Smooth muscle cell (in vitro differentiated cells): ENCODE measurements at regions not wholly inside any gene's neighbourhood (a gene's known extent, or its start where the extent isn't known, plus 50 kb on each side); places are given as distances from the start of the nearest gene placed in this dataset.

Experiments
- DNase-seq: peaks from one replicate; lab custom pipeline; 2025; ENCODE audit not compliant: unreplicated experiment; lab: John Stamatoyannopoulos, UW
- H2AFZ ChIP-seq: fragments of 200-600 bp; sonication (generic); 2 replicates; pipeline ENCODE4 v1.6.0; 2016; ENCODE audit warnings: antibody characterized with exemption, low read depth, mild to moderate bottlenecking
- H3F3A ChIP-seq: fragments of 200-600 bp; sonication (generic); 2 replicates; pipeline ENCODE4 v1.6.0; 2017; ENCODE audit warnings: antibody characterized with exemption, low read depth
- H3K27ac ChIP-seq: fragments of 200-600 bp; sonication (generic); 2 replicates; pipeline ENCODE4 v1.5.1; 2016; ENCODE audit warnings: low read depth, mild to moderate bottlenecking
- H3K27me3 ChIP-seq: fragments of 200-600 bp; sonication (generic); 2 replicates; pipeline ENCODE4 v1.6.1; 2016; ENCODE audit warnings: low read depth, mild to moderate bottlenecking
- H3K36me3 ChIP-seq: fragments of 200-600 bp; sonication (generic); 2 replicates; pipeline ENCODE4 v1.5.1; 2016; ENCODE audit warnings: low read depth
- H3K4me1 ChIP-seq: fragments of 200-600 bp; sonication (generic); 2 replicates; pipeline ENCODE4 v1.5.1; 2016; ENCODE audit warnings: low read depth
- H3K4me2 ChIP-seq: fragments of 200-600 bp; sonication (generic); 2 replicates; pipeline ENCODE4 v1.6.0; 2016; ENCODE audit warnings: mild to moderate bottlenecking
- H3K4me3 ChIP-seq: fragments of 200-600 bp; sonication (generic); 2 replicates; pipeline ENCODE4 v1.5.1; 2016; ENCODE audit warnings: mild to moderate bottlenecking
- H3K79me2 ChIP-seq: fragments of 200-600 bp; sonication (generic); 2 replicates; pipeline ENCODE4 v1.6.0; 2016; ENCODE audit warnings: low read depth, mild to moderate bottlenecking
- H3K9ac ChIP-seq: fragments of 200-600 bp; sonication (generic); 2 replicates; pipeline ENCODE4 v1.6.0; 2016; ENCODE audit warnings: low read depth
- H3K9me3 ChIP-seq: fragments of 200-600 bp; sonication (generic); replicated peaks from 2 replicates; pipeline ENCODE4 v1.5.1; 2016; ENCODE audit warnings: low read depth
- H4K20me1 ChIP-seq: fragments of 200-600 bp; sonication (generic); 2 replicates; pipeline ENCODE4 v1.6.0; 2016; ENCODE audit warnings: low read depth
- WGBS: methylation state at CpG from one replicate; pipeline ENCODE4 v1.1.7; 2016; ENCODE audit warnings: low lambda C conversion rate; 5-methylcytosine and 5-hydroxymethylcytosine counted together
- TF ChIP-seq, protein P1 (sequence below): fragments of 200-600 bp; sonication (generic); IDR thresholded peaks from 2 replicates; pipeline ENCODE4 v1.5.1; 2017; ENCODE audit warnings: borderline replicate concordance, mild to moderate bottlenecking, antibody characterized with exemption; ENCODE audit not compliant: insufficient read depth, poor library complexity, severe bottlenecking

GRCh38 chr10:61320257-61320587 lies 133.0 kb downstream of the TMEM26 start:
- Histone ChIP-seq H3K36me3 (no peaks in the 10 kb centered on the region), H3K9ac (no peak overlapping the region), H4K20me1 (no peaks in the 10 kb centered on the region), H3K4me3 (no peak overlapping the region), H2AFZ (no peak overlapping the region), H3F3A (no peaks in the 10 kb centered on the region), H3K9me3 (no peaks in the 10 kb centered on the region), H3K27ac (no peak overlapping the region), H3K79me2 (no peaks in the 10 kb centered on the region), H3K4me1 (no peaks in the 10 kb centered on the region), H3K27me3 (peaks cover 9% of the 10 kb centered on the region), H3K4me2 (no peak overlapping the region)
- WGBS, result 97% methylated on average over 5 of the region's 5 CpGs
- DNase-seq, result no peak
- TF ChIP-seq, protein P1, sequence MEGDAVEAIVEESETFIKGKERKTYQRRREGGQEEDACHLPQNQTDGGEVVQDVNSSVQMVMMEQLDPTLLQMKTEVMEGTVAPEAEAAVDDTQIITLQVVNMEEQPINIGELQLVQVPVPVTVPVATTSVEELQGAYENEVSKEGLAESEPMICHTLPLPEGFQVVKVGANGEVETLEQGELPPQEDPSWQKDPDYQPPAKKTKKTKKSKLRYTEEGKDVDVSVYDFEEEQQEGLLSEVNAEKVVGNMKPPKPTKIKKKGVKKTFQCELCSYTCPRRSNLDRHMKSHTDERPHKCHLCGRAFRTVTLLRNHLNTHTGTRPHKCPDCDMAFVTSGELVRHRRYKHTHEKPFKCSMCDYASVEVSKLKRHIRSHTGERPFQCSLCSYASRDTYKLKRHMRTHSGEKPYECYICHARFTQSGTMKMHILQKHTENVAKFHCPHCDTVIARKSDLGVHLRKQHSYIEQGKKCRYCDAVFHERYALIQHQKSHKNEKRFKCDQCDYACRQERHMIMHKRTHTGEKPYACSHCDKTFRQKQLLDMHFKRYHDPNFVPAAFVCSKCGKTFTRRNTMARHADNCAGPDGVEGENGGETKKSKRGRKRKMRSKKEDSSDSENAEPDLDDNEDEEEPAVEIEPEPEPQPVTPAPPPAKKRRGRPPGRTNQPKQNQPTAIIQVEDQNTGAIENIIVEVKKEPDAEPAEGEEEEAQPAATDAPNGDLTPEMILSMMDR, result no peak

- DNase-seq, result no peak
- Histone ChIP-seq H3F3A (no peaks in the 10 kb centered on the region), H3K9ac (no peak overlapping the region), H2AFZ (no peak overlapping the region), H3K4me1 (no peaks in the 10 kb centered on the region), H3K36me3 (no peaks in the 10 kb centered on the region), H3K79me2 (no peaks in the 10 kb centered on the region), H3K4me3 (no peak overlapping the region), H4K20me1 (no peaks in the 10 kb centered on the region), H3K4me2 (no peak overlapping the region), H3K27me3 (peaks cover 7% of the 10 kb centered on the region), H3K9me3 (no peaks in the 10 kb centered on the region), H3K27ac (no peak overlapping the region)
- TF ChIP-seq, protein P1, result no peak
- WGBS, result 71% methylated on average over 5 of the region's 5 CpGs
These were observed 133.6 kb downstream of the TMEM26 start for GRCh38 chr10:61319386-61320256.

DNA sequence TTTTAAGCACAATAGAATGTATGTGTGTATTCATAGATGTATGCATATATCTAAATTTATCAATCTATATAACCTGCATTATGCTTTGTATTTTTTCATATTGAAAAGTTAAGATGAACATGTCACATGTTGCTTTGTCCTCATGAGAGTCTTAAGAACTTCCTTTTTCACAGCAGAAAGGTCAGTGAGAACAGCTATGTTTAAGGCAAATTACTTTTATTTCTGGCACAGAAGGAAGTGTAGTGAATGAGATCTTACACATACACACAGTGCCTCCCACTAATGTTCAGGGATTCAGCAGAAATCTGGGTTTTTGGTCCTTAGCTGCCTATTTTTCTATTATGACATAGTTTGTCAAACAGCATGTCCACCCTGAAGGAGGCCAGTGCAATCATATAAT lies 134.8 kb downstream of the TMEM26 start:
- Histone ChIP-seq H3K27me3 (no peaks in the 10 kb centered on the region), H3K27ac (no peak overlapping the region), H2AFZ (no peak overlapping the region), H3F3A (no peaks in the 10 kb centered on the region), H3K9me3 (no peaks in the 10 kb centered on the region), H3K4me2 (no peak overlapping the region), H4K20me1 (no peaks in the 10 kb centered on the region), H3K4me3 (no peak overlapping the region), H3K9ac (no peak overlapping the region), H3K79me2 (no peaks in the 10 kb centered on the region), H3K4me1 (no peaks in the 10 kb centered on the region), H3K36me3 (no peaks in the 10 kb centered on the region)
- TF ChIP-seq, protein P1, result no peak
- DNase-seq, result no peak

DNA sequence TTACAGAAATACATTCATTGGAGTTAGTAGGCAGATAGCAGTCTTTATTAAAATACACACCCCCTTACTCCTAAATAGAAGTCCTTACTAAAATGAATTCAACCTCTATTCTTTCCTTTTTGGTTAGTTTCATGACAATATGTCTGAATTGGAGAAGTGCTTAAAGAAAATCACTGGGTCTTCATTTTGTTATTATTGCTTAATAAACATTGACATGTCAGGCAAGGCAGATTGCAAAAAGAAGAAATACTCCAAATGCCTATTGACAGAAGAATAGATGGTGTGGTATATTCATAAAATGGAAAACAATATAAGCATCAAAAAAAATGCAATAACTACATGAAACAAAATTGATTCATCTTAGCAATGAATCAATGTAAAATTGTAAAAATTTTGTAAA lies 135.5 kb downstream of the TMEM26 start:
- no peak for DNase-seq
- no peaks in the 10 kb centered on the region for H3F3A ChIP-seq
- no peak overlapping the region for H3K9ac ChIP-seq
- no peaks in the 10 kb centered on the region for H3K9me3 ChIP-seq
- H4K20me1 ChIP-seq, result no peaks in the 10 kb centered on the region
- H3K4me1 ChIP-seq, result no peaks in the 10 kb centered on the region
- no peaks in the 10 kb centered on the region for H3K79me2 ChIP-seq
- H3K27me3 ChIP-seq, result no peaks in the 10 kb centered on the region
- H3K36me3 ChIP-seq, result no peaks in the 10 kb centered on the region
- no peak overlapping the region for H3K4me3 ChIP-seq
- H3K27ac ChIP-seq, result no peak overlapping the region
- H3K4me2 ChIP-seq, result no peak overlapping the region
- TF ChIP-seq, protein P1, result no peak
- no peak overlapping the region for H2AFZ ChIP-seq
